HCT116 (cell line): ENCODE measurements at regions not wholly inside any gene's neighbourhood (a gene's known extent, or its start where the extent isn't known, plus 50 kb on each side); places are given as distances from the start of the nearest gene placed in this dataset.

ENCODE experiments used
- ELF1 ChIP-seq: IDR thresholded peaks from 2 replicates; pipeline ENCODE4 v1.6.1; 2012; ENCODE audit warnings: low read depth, borderline replicate concordance
- EZH2 ChIP-seq: fragments of 200-600 bp; sonication (generic); IDR thresholded peaks from 2 replicates; pipeline ENCODE4 v1.6.1; 2017; ENCODE audit warnings: antibody characterized with exemption, mixed run types
- POLR2A ChIP-seq: IDR thresholded peaks from 2 replicates; pipeline ENCODE4 v1.7.0; 2011; ENCODE audit warnings: borderline replicate concordance; ENCODE audit not compliant: insufficient read depth, insufficient read length; ENCODE audit errors: extremely low read depth
- POLR2AphosphoS5 ChIP-seq: IDR thresholded peaks from 2 replicates; pipeline ENCODE4 v1.6.1; 2011; ENCODE audit warnings: mild to moderate bottlenecking, low read depth, low read length, moderate library complexity
- SRF ChIP-seq: IDR thresholded peaks from 2 replicates; pipeline ENCODE4 v1.6.1; 2012; ENCODE audit warnings: low read depth
- YY1 ChIP-seq: IDR thresholded peaks from 2 replicates; pipeline ENCODE4 v1.6.1; 2011; ENCODE audit warnings: low read length, low read depth, moderate library complexity, mild to moderate bottlenecking; ENCODE audit not compliant: insufficient replicate concordance; ENCODE audit errors: extremely low read depth
- TF ChIP-seq, protein P1 (sequence below), 3 experiments: fragments of 200-600 bp in 1 of 3; sonication (generic) in 1 of 3; IDR thresholded peaks in 2 of 3; conservative IDR thresholded peaks in 1 of 3; 2 replicates each; pipeline ENCODE4 v1.5.1; 2012 to 2017; ENCODE audit warnings: low read depth in 2 of 3, low read length in 2 of 3, antibody characterized with exemption in 1 of 3, borderline replicate concordance in 1 of 3, control low read depth in 1 of 3, mild to moderate bottlenecking in 1 of 3, mixed read lengths in 1 of 3, mixed run types in 1 of 3, moderate library complexity in 1 of 3; ENCODE audit not compliant: insufficient read depth in 1 of 3
- TF ChIP-seq, protein P2 (sequence below): IDR thresholded peaks from 2 replicates; pipeline ENCODE4 v1.6.1; 2012

DNA sequence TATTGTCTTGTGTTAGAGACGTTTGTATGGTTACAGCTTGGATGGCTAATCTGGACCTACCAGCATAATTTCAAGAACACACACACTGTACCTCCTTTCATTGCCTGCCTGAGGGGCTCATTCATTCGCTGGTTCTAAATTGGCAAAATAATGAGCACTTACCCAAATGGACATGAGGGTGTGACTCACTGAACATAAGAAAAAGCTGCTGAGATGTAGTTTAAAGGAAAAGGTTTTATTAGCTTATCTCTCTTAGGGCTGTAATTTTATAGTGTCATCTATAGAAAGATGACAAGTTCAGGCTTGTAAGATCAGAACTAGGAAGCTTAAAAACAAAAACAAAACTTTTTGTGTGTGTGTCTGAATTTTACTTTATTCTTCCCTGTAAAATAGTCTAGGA lies 120.7 kb upstream of the WNT7A start:
- TF ChIP-seq, protein P1, sequence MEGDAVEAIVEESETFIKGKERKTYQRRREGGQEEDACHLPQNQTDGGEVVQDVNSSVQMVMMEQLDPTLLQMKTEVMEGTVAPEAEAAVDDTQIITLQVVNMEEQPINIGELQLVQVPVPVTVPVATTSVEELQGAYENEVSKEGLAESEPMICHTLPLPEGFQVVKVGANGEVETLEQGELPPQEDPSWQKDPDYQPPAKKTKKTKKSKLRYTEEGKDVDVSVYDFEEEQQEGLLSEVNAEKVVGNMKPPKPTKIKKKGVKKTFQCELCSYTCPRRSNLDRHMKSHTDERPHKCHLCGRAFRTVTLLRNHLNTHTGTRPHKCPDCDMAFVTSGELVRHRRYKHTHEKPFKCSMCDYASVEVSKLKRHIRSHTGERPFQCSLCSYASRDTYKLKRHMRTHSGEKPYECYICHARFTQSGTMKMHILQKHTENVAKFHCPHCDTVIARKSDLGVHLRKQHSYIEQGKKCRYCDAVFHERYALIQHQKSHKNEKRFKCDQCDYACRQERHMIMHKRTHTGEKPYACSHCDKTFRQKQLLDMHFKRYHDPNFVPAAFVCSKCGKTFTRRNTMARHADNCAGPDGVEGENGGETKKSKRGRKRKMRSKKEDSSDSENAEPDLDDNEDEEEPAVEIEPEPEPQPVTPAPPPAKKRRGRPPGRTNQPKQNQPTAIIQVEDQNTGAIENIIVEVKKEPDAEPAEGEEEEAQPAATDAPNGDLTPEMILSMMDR (IDR thresholded peaks at IDR 0.05 in 2 of 3, conservative IDR thresholded peaks at IDR 0.05 in 1 of 3; ENCODE audit: borderline replicate concordance in 1 of 3, insufficient read depth in 1 of 3, low read depth in 2 of 3, low read length in 2 of 3) = no peak
- TF ChIP-seq ELF1 (no peak), SRF (no peak), POLR2A (no peak), POLR2AphosphoS5 (no peak), EZH2 (no peak), YY1 (no peak)
- TF ChIP-seq, protein P2, sequence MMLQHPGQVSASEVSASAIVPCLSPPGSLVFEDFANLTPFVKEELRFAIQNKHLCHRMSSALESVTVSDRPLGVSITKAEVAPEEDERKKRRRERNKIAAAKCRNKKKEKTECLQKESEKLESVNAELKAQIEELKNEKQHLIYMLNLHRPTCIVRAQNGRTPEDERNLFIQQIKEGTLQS = no peak
